HepG2 (cell line): ENCODE measurements at regions not wholly inside any gene's neighbourhood (a gene's known extent, or its start where the extent isn't known, plus 50 kb on each side); places are given as distances from the start of the nearest gene placed in this dataset.

Source experiments
- GATAD2A ChIP-seq: IDR thresholded peaks from 2 replicates; pipeline ENCODE4 v1.6.1; 2016
- SRSF1 ChIP-seq: fragments of 200-400 bp; formaldehyde crosslinking; optimal IDR thresholded peaks from 2 replicates; pipeline ENCODE3; 2017; ENCODE audit warnings: mild to moderate bottlenecking, low read depth, low read length, moderate library complexity
- ZBTB37 ChIP-seq: sonication (generic); formaldehyde crosslinking; IDR thresholded peaks from 2 replicates; pipeline ENCODE4 v1.4.0; 2020; ENCODE audit warnings: mild to moderate bottlenecking, missing genetic modification reagents
- ZBTB40 ChIP-seq, 2 experiments: fragments of 450-650 bp in 1 of 2; sonication (generic) in 1 of 2; formaldehyde crosslinking in 1 of 2; IDR thresholded peaks; 2 replicates each; pipeline versions ENCODE4 v1.6.1 to v1.8.0; 2016 to 2022; ENCODE audit warnings: antibody characterized with exemption in 1 of 2, mild to moderate bottlenecking in 1 of 2, missing genetic modification reagents in 1 of 2
- ZNF317 ChIP-seq: sonication (generic); formaldehyde crosslinking; IDR thresholded peaks from 2 replicates; pipeline ENCODE4 v1.5.0; 2020; ENCODE audit warnings: mild to moderate bottlenecking, missing genetic modification reagents

GRCh38 chr3:194031867-194032635 lies 103.9 kb upstream of the HES1 start (continued):
- TF ChIP-seq ZBTB40 (IDR thresholded peaks at IDR 0.05), result no peak
- TF ChIP-seq ZBTB40 (CRISPR knock-in tag; IDR thresholded peaks at IDR 0.05), result peak; percentile 82; the same call in 1 of the 2 replicates
- no peak for TF ChIP-seq GATAD2A (CRISPR knock-in tag)
- TF ChIP-seq ZNF317 (CRISPR knock-in tag), result peak; percentile 59; the same call in 1 of the 2 replicates
- no peak for TF ChIP-seq ZBTB37
- no peak for TF ChIP-seq SRSF1
